Ovary (tissue), 7 donors: ENCODE measurements at regions not wholly inside any gene's neighbourhood (a gene's known extent, or its start where the extent isn't known, plus 50 kb on each side); places are given as distances from the start of the nearest gene placed in this dataset.

ENCODE experiments used
- DNase-seq, 5 donors: peaks; one replicate each; pipeline ENCODE4 v3.0.0-alpha.2; 2019 to 2020
- H3K27ac ChIP-seq, 2 donors: fragments of 200-600 bp; one replicate each; pipeline versions ENCODE4 v1.5.1 to v1.8.0; 2019 to 2022
- H3K27me3 ChIP-seq: fragments of 200-600 bp; one replicate; pipeline ENCODE4 v1.8.0; 2022
- H3K36me3 ChIP-seq: fragments of 200-600 bp; sonication (generic); one replicate; pipeline ENCODE4 v1.5.1; 2019
- H3K4me1 ChIP-seq: one replicate; pipeline ENCODE4 v1.8.1; 2013; ENCODE audit warnings: mild to moderate bottlenecking, moderate library complexity; ENCODE audit not compliant: insufficient read depth
- H3K4me3 ChIP-seq: fragments of 200-600 bp; sonication (generic); one replicate; pipeline ENCODE4 v1.5.1; 2017
- H3K9me3 ChIP-seq, 2 donors: fragments of 200-600 bp in 1 of 2; sonication (generic) in 1 of 2; one replicate each; pipeline versions ENCODE4 v1.5.1 to v1.8.1; 2013 to 2019; ENCODE audit warnings: mild to moderate bottlenecking in 1 of 2, moderate library complexity in 1 of 2
- EP300 ChIP-seq: sonication (generic); formaldehyde crosslinking; IDR thresholded peaks from one replicate; pipeline ENCODE4 v1.6.1; 2017; ENCODE audit warnings: antibody characterized with exemption
- POLR2A ChIP-seq: fragments of 450-650 bp; IDR thresholded peaks from one replicate; pipeline ENCODE4 v1.6.1; 2017; ENCODE audit warnings: antibody characterized with exemption, mild to moderate bottlenecking, moderate library complexity
- WGBS, 3 donors: extraction: QIAGEN DNeasy Blood & Tissue Kit in 1 of 3; methylation state at CpG; one replicate each; pipeline versions ENCODE4 v1.1.5 to v1.1.7; 2013 to 2017; 5-methylcytosine and 5-hydroxymethylcytosine counted together
- intact Hi-C, 4 donors: fragments of 100-400 bp; cut with DNase I; formaldehyde crosslinking; loops; one replicate each; pipeline versions ENCODE4 v1.11.0 to v1.15.1; 2022 to 2023
- TF ChIP-seq, protein P1 (sequence below), 3 donors: fragments of 450-650 bp in 2 of 3; fragments of 200-600 bp in 1 of 3; IDR thresholded peaks; one replicate each; pipeline versions ENCODE4 v1.5.1 to v1.8.0; 2016 to 2022; ENCODE audit warnings: antibody characterized with exemption in 3 of 3, mild to moderate bottlenecking in 1 of 3
- donor health status: DM: no; HTN: no; CAD: no; lungs with moderate emphysema.
- donor health status: DM: no; HTN: no; CAD: no.
- donor health status: Bipolar disorder and iron deficiency.
- donor health status: DM: no; HTN: no; CAD: no.
- donor health status: DM: yes; HTN: yes; CAD: no.

DNA sequence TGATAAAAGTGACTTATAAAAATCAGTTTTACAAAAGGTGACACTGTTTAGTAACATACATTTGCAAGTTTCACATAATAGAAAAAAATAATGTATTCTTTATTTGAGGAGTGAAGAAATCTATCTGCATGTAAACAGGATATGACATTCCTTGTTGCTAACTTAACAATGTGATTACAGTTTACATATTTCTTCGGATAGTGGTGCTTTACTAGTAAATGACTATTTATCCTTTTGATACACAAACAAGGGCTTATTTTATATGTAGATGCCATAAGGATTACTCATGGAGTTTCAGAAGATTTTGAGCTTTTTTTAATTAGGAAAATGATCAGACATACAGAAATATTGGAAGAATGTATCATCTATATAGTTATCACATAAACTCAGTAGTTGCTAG, 126.5 kb downstream of the SLIT2 start:
- H3K36me3 ChIP-seq = no peaks in the 10 kb centered on the region
- DNase-seq = no peak
- WGBS, 3 donors = 26 to 69% (median 30%) methylated on average over 1 of the region's 1 CpG
- no peaks in the 10 kb centered on the region for H3K9me3 ChIP-seq
- no peaks in the 10 kb centered on the region for H3K4me1 ChIP-seq
- H3K4me3 ChIP-seq = no peak overlapping the region
- H3K27me3 ChIP-seq = no peaks in the 10 kb centered on the region
- intact Hi-C loops = no loop called here
- no peak overlapping the region for H3K27ac ChIP-seq
- TF ChIP-seq POLR2A (no peak), EP300 (no peak)
- TF ChIP-seq, protein P1, sequence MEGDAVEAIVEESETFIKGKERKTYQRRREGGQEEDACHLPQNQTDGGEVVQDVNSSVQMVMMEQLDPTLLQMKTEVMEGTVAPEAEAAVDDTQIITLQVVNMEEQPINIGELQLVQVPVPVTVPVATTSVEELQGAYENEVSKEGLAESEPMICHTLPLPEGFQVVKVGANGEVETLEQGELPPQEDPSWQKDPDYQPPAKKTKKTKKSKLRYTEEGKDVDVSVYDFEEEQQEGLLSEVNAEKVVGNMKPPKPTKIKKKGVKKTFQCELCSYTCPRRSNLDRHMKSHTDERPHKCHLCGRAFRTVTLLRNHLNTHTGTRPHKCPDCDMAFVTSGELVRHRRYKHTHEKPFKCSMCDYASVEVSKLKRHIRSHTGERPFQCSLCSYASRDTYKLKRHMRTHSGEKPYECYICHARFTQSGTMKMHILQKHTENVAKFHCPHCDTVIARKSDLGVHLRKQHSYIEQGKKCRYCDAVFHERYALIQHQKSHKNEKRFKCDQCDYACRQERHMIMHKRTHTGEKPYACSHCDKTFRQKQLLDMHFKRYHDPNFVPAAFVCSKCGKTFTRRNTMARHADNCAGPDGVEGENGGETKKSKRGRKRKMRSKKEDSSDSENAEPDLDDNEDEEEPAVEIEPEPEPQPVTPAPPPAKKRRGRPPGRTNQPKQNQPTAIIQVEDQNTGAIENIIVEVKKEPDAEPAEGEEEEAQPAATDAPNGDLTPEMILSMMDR (IDR thresholded peaks at IDR 0.05) = no peak

DNA sequence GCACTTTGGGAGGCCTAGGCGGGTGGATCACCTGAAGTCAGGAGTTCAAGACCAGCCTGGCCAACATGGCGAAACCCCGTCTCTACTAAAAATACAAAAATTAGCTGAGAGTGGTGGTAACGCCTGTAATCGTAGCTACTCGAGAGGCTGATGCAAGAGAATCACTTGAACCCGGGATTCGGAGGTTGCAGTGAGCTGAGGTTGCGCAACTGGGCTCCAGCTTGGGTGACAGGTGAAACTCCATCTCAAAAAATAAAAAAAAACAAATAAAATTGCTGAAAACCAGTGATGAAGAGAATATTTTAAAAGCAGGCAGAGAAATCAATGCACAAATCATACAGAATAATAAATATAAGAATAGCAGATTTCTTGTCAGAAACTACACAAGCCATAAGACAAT, 129.3 kb downstream of the SLIT2 start:
- Histone ChIP-seq H3K27me3 (no peaks in the 10 kb centered on the region), H3K36me3 (no peaks in the 10 kb centered on the region), H3K4me3 (no peak overlapping the region), H3K27ac (no peak overlapping the region), H3K9me3 (no peaks in the 10 kb centered on the region), H3K4me1 (no peaks in the 10 kb centered on the region)
- TF ChIP-seq POLR2A (no peak), EP300 (no peak)
- TF ChIP-seq, protein P1 (IDR thresholded peaks at IDR 0.05) = no peak
- intact Hi-C loops = no loop called here
- DNase-seq = no peak
- 94 to 98% (median 96%) methylated on average over 9 of the region's 9 CpGs for WGBS, 3 donors

DNA sequence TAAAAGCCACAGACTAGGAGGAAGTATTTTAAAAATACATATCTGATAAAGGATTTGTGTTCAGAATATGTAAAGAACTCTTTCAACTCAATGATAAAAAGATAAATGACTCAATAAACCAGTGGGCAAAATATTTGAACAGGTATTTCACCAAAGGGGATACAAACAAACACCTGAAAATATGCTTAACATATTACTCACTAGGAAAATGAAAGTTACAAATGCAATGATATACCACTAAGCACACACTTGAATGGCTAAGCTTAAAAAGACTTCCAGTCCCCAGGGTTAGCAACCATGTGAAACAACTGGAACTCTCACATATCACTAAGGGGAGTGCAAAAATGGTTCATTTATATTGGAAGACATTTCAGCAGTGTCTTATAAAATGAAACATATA, 131.6 kb downstream of the SLIT2 start:
- H3K9me3 ChIP-seq = no peaks in the 10 kb centered on the region

DNA sequence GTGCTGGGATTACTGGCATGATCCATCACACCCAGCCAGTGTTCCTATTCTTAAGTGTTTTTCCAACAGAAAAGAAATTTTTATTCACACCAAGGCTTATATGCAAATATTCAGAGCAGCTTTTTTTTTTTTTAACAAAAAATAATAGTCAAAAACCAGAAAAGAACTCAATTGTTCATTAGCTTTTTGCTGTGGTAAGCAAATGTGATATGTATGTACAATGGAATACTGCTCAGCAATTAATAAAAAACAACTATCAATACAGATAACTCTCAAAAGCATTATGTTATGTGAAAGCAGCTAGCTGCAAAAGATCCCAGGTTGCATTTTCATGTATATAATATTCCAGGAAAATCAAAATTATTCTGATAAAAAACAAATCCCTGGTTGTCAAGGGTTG, 132.3 kb downstream of the SLIT2 start:
- Histone ChIP-seq H3K27me3 (no peaks in the 10 kb centered on the region), H3K4me3 (no peak overlapping the region), H3K36me3 (no peaks in the 10 kb centered on the region), H3K9me3 (no peaks in the 10 kb centered on the region), H3K27ac (no peak overlapping the region), H3K4me1 (no peaks in the 10 kb centered on the region)
- TF ChIP-seq EP300 (no peak), POLR2A (no peak)
- TF ChIP-seq, protein P1 (IDR thresholded peaks at IDR 0.05) = no peak
- intact Hi-C loops = no loop called here
- DNase-seq = no peak

More for the DNA sequence above, 131.6 kb downstream of the SLIT2 start:
- Histone ChIP-seq H3K36me3 (no peaks in the 10 kb centered on the region), H3K4me3 (no peak overlapping the region), H3K27me3 (no peaks in the 10 kb centered on the region), H3K4me1 (no peaks in the 10 kb centered on the region), H3K27ac (no peak overlapping the region)
- DNase-seq = no peak
- TF ChIP-seq POLR2A (no peak), EP300 (no peak)
- TF ChIP-seq, protein P1 (IDR thresholded peaks at IDR 0.05) = no peak
- intact Hi-C loops = no loop called here

DNA sequence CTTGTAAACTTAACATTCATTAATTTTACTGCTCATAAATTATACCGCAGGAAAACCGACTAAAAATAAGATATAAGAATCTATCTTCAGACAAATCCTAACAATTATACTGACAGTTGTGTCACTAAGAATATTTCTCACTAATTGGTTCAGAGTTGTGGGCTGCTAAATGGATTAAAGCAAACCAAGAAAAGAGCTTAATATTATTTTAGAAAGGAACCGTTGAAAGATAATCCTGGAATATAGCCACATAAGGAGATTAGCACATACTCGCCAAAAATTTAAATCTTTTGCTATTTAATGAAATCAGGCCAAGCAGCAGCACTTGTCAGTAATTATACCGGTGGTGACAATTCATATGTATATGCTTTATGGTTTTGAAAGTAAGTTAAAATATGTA, 132.8 kb downstream of the SLIT2 start:
- intact Hi-C loops = no loop called here
- H3K27me3 ChIP-seq = no peaks in the 10 kb centered on the region
- no peaks in the 10 kb centered on the region for H3K9me3 ChIP-seq
- H3K27ac ChIP-seq = no peak overlapping the region
- no peaks in the 10 kb centered on the region for H3K36me3 ChIP-seq
- no peaks in the 10 kb centered on the region for H3K4me1 ChIP-seq
- WGBS, 3 donors = 51 to 58% (median 57%) methylated on average over 5 of the region's 5 CpGs
- no peak for DNase-seq
- no peak overlapping the region for H3K4me3 ChIP-seq
- TF ChIP-seq EP300 = no peak
- TF ChIP-seq, protein P1 (IDR thresholded peaks at IDR 0.05) = no peak
- TF ChIP-seq POLR2A = no peak
